HepG2 (cell line): ENCODE measurements at regions not wholly inside any gene's neighbourhood (a gene's known extent, or its start where the extent isn't known, plus 50 kb on each side); places are given as distances from the start of the nearest gene placed in this dataset.

Experiments
- ATAC-seq: fragments of 200-7000 bp; cut with Tn5 transposase; 3 replicates; pipeline ENCODE4 v1.9.1; 2020; ENCODE audit warnings: mild to moderate bottlenecking, moderate library complexity
- BruUV-seq: library from RNA; stranded (reverse); fragments of 400-500 nt; replicated peaks from 2 replicates; lab custom pipeline; 2021; lab: Mats Ljungman, UMichigan
- CTCF ChIA-PET: fragments of 300-600 bp; formaldehyde crosslinking; extraction: SDS; loops from one replicate; lab custom pipeline; 2021; ENCODE audit warnings: low total read pairs, inconsistent platforms, low intra/inter-chr PET ratio; lab: Yijun Ruan, JAX
- POLR2A ChIA-PET: fragments of 350-600 bp; sonication (Branson Sonifier 250); formaldehyde crosslinking; loops from one replicate; lab custom pipeline; 2020; ENCODE audit warnings: antibody characterized with exemption, inconsistent platforms; lab: Yijun Ruan, JAX
- DNase-seq: peaks from one replicate; pipeline ENCODE4 v3.0.0-alpha.2; 2015; ENCODE audit warnings: low spot score
- FAIRE-seq: peaks from 3 replicates; lab custom pipeline; 2011; peaks lifted over from hg19 to GRCh38; lab: Jason Lieb, UNC
- H2AFZ ChIP-seq: one replicate; pipeline ENCODE4 v1.6.1; 2011; ENCODE audit warnings: low read length, inconsistent platforms
- H3K27ac ChIP-seq: fragments of 300-600 bp; 3 replicates; pipeline ENCODE4 v1.8.0; 2011; ENCODE audit warnings: mixed run types, mild to moderate bottlenecking, mixed read lengths, low read length, inconsistent platforms; ENCODE audit not compliant: insufficient read depth; ENCODE audit errors: extremely low read length
- H3K27me3 ChIP-seq, 2 experiments: fragments of 200-600 bp in 1 of 2; 2 replicates in 1 of 2; 3 replicates in 1 of 2; pipeline versions ENCODE4 v1.6.0 to v1.8.0; 2011; ENCODE audit warnings: low read length in 2 of 2, mild to moderate bottlenecking in 2 of 2, moderate library complexity in 2 of 2, inconsistent platforms in 1 of 2; ENCODE audit not compliant: insufficient read depth in 2 of 2, control insufficient read depth in 1 of 2
- H3K36me3 ChIP-seq, 2 experiments: fragments of 200-600 bp in 1 of 2; replicated peaks in 1 of 2; 2 replicates in 1 of 2; 3 replicates in 1 of 2; pipeline versions ENCODE4 v1.5.1 to v1.8.0; 2011; ENCODE audit warnings: low read length in 2 of 2, inconsistent platforms in 1 of 2; ENCODE audit not compliant: insufficient read depth in 2 of 2, control insufficient read depth in 1 of 2
- H3K4me1 ChIP-seq: 2 replicates; pipeline ENCODE4 v1.5.1; 2012; ENCODE audit warnings: low read length, inconsistent platforms; ENCODE audit not compliant: insufficient read depth
- H3K4me2 ChIP-seq: 2 replicates; pipeline ENCODE4 v1.6.0; 2011; ENCODE audit warnings: low read depth, low read length, inconsistent platforms
- H3K4me3 ChIP-seq, 3 experiments: fragments of 200-600 bp in 1 of 3; sonication (generic), shearing (Covaris generic) in 1 of 3; replicated peaks in 1 of 3; 2 replicates each; pipeline ENCODE4 v1.5.1; 2011 to 2016; ENCODE audit warnings: low read length in 3 of 3, inconsistent platforms in 2 of 3, low read depth in 2 of 3, mild to moderate bottlenecking in 2 of 3, control low read depth in 1 of 3, mixed read lengths in 1 of 3; ENCODE audit not compliant: insufficient read depth in 1 of 3
- H3K79me2 ChIP-seq: one replicate; pipeline ENCODE4 v1.6.1; 2011; ENCODE audit warnings: low read length, inconsistent platforms; ENCODE audit not compliant: insufficient read depth
- H3K9ac ChIP-seq: 2 replicates; pipeline ENCODE4 v1.6.0; 2011; ENCODE audit warnings: mild to moderate bottlenecking, low read depth, low read length, inconsistent platforms; ENCODE audit not compliant: insufficient read depth
- H3K9me3 ChIP-seq: 2 replicates; pipeline ENCODE4 v1.5.1; 2012; ENCODE audit warnings: mild to moderate bottlenecking, low read length
- H4K20me1 ChIP-seq: 2 replicates; pipeline ENCODE4 v1.6.0; 2011; ENCODE audit warnings: inconsistent platforms, mild to moderate bottlenecking, low read length, moderate library complexity; ENCODE audit not compliant: insufficient read depth
- ATF2 ChIP-seq: sonication (generic); formaldehyde crosslinking; IDR thresholded peaks from 2 replicates; pipeline ENCODE4 v1.4.0; 2020; ENCODE audit warnings: missing genetic modification reagents
- EZH2 ChIP-seq: conservative IDR thresholded peaks from 2 replicates; pipeline ENCODE4 v1.6.1; 2012; ENCODE audit warnings: mild to moderate bottlenecking, low read depth, low read length, moderate library complexity
- HOXD1 ChIP-seq: sonication (generic); formaldehyde crosslinking; IDR thresholded peaks from 2 replicates; pipeline ENCODE4 v1.5.0; 2020; ENCODE audit warnings: missing genetic modification reagents
- JUN ChIP-seq: sonication (generic); formaldehyde crosslinking; IDR thresholded peaks from 2 replicates; pipeline ENCODE4 v1.4.0; 2020; ENCODE audit warnings: mild to moderate bottlenecking, missing genetic modification reagents
- PAF1 ChIP-seq: IDR thresholded peaks from 2 replicates; pipeline ENCODE4 v1.6.1; 2016; ENCODE audit warnings: missing genetic modification reagents, missing compliant biosample characterization
- RFX1 ChIP-seq: fragments of 450-650 bp; IDR thresholded peaks from 2 replicates; pipeline ENCODE4 v1.6.1; 2017
- SATB2 ChIP-seq: sonication (generic); formaldehyde crosslinking; IDR thresholded peaks from 2 replicates; pipeline ENCODE4 v1.5.0; 2020; ENCODE audit warnings: missing genetic modification reagents
- SNAPC2 ChIP-seq: sonication (generic); formaldehyde crosslinking; IDR thresholded peaks from 2 replicates; pipeline ENCODE4 v1.8.1; 2022; ENCODE audit warnings: mild to moderate bottlenecking, missing genetic modification reagents
- TOE1 ChIP-seq: sonication (generic); formaldehyde crosslinking; IDR thresholded peaks from 2 replicates; pipeline ENCODE4 v1.4.0; 2020; ENCODE audit warnings: mild to moderate bottlenecking, missing genetic modification reagents
- USF2 ChIP-seq, 2 experiments: sonication (generic) in 1 of 2; formaldehyde crosslinking in 1 of 2; IDR thresholded peaks; 2 replicates each; pipeline versions ENCODE4 v1.5.1 to v1.6.1; 2011 to 2020; ENCODE audit warnings: borderline replicate concordance in 1 of 2, low read depth in 1 of 2, low read length in 1 of 2, mild to moderate bottlenecking in 1 of 2, missing genetic modification reagents in 1 of 2, moderate library complexity in 1 of 2
- ZBTB8A ChIP-seq: sonication (generic); formaldehyde crosslinking; IDR thresholded peaks from 2 replicates; pipeline ENCODE4 v1.4.0; 2020; ENCODE audit warnings: mild to moderate bottlenecking, low read depth, missing genetic modification reagents, borderline replicate concordance
- ZNF44 ChIP-seq: sonication (generic); formaldehyde crosslinking; IDR thresholded peaks from 2 replicates; pipeline ENCODE4 v1.5.1; 2020; ENCODE audit warnings: mild to moderate bottlenecking, missing genetic modification reagents
- ZNF574 ChIP-seq: sonication (generic); formaldehyde crosslinking; IDR thresholded peaks from 2 replicates; pipeline ENCODE4 v1.4.0; 2020; ENCODE audit warnings: missing genetic modification reagents
- ZNF704 ChIP-seq: sonication (generic); formaldehyde crosslinking; IDR thresholded peaks from 2 replicates; pipeline ENCODE4 v1.8.1; 2023; ENCODE audit warnings: mild to moderate bottlenecking, inconsistent platforms, moderate library complexity, missing genetic modification reagents, borderline replicate concordance
- ZNF790 ChIP-seq: sonication (generic); formaldehyde crosslinking; IDR thresholded peaks from 2 replicates; pipeline ENCODE4 v1.8.0; 2022; ENCODE audit warnings: missing genetic modification reagents, mild to moderate bottlenecking, borderline replicate concordance
- WGBS: methylation state at CpG from one replicate; pipeline ENCODE4 v1.1.6; 2017; ENCODE audit warnings: low lambda C conversion rate; 5-methylcytosine and 5-hydroxymethylcytosine counted together
- in situ Hi-C: cut with HindIII; loops from 2 replicates; pipeline ENCODE4 v1.10.0; 2017; ENCODE audit warnings: low pct_unique_long_range_greater_than_20kb; ENCODE audit not compliant: extremely low pct_ligation_motif_present
- intact Hi-C: fragments of 100-400 bp; cut with micrococcal nuclease; formaldehyde crosslinking; loops from one replicate; pipeline ENCODE4 v1.10.0; 2022; ENCODE audit not compliant: unreplicated experiment

DNA sequence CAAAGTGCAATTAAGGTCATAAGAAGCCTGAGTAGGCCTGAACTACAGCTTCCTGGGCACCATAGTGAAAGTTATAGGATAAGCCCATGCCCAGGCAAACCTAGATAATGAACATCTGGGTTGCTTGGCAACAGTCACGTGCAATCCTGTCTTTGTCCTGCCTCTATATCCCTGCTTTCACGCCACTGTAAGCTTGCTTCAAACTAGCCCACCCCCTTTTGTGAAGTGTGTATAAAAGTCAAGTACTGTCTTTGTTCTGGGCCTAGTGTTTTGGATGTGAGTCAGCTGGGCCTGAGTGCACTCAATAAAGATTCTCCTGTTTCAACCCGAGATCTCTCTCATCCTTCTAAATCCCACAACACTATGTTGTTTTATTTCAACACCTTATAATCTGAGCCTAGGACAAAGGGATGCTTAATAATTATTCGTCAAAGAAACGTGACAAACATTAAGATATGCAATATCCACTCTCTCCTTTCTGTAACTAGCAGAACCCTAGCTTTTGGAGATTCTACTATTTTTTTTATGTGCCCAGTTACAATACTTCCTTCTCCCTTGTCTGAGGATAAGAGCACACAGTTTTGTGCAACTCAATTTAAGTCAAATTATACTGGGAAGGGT, 927.8 kb downstream of the SUCLG1 start:
- TF ChIP-seq ZNF574 (CRISPR knock-in tag) (no peak), SATB2 (CRISPR knock-in tag) (no peak), USF2 (IDR thresholded peaks at IDR 0.05; ENCODE audit: low read depth, low read length) (no peak), USF2 (CRISPR knock-in tag; IDR thresholded peaks at IDR 0.05; ENCODE audit: borderline replicate concordance) (no peak), SNAPC2 (CRISPR knock-in tag) (no peak), HOXD1 (CRISPR knock-in tag) (no peak), TOE1 (CRISPR knock-in tag) (no peak), JUN (no peak), ZNF704 (no peak), RFX1 (no peak), ATF2 (CRISPR knock-in tag) (no peak), ZBTB8A (no peak), PAF1 (CRISPR knock-in tag) (no peak), ZNF44 (CRISPR knock-in tag) (no peak), ZNF790 (CRISPR knock-in tag) (no peak), EZH2 (no peak)
- H3K79me2 ChIP-seq: no peaks in the 10 kb centered on the region
- no peak for ATAC-seq
- H4K20me1 ChIP-seq: no peaks in the 10 kb centered on the region
- no peak overlapping the region for H3K4me2 ChIP-seq
- H3K27me3 ChIP-seq: no peaks in the 10 kb centered on the region
- in situ Hi-C loops (no loop called here), intact Hi-C loops (no loop called here)
- WGBS: 2% methylated on average over 5 of the region's 5 CpGs
- ChIA-PET POLR2A (no interaction called here), CTCF (no interaction called here)
- H3K4me1 ChIP-seq: no peaks in the 10 kb centered on the region
- H3K9ac ChIP-seq: no peak overlapping the region
- no peak overlapping the region for H3K4me3 ChIP-seq
- no peak overlapping the region for H3K27ac ChIP-seq
- DNase-seq: no peak
- no TSS peak for BruUV-seq
- FAIRE-seq: no peak
- no peak overlapping the region for H2AFZ ChIP-seq
- H3K9me3 ChIP-seq: peaks cover 84% of the 10 kb centered on the region
- no peaks in the 10 kb centered on the region for H3K36me3 ChIP-seq
